ENCODE measurements at regions not wholly inside any gene's neighbourhood (a gene's known extent, or its start where the extent isn't known, plus 50 kb on each side); places are given as distances from the start of the nearest gene placed in this dataset.

DNA sequence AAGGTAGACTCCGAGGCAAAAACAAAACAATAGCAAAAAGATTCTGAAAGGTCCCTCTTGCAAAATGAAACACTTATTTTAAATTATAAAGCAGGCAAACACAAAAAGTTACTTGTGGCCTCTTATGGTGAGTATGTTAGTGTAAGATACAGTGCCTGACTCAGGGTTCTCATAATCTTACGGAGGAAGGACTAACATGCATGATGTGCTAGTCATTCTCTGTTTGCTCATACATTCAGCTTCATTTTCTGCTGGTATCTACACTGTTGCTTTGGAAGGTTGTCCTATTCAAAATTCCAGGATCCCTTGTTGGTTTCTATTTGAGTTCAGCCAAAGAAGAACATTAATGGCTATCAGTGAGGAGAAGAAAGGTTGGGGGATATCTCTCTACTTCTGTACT is 249.1 kb upstream of the FAM47A start:
- TF ChIP-seq POLR2AphosphoS5 (IDR thresholded peaks at IDR 0.05) (no peak), POLR2A (IDR thresholded peaks at IDR 0.05) (no peak)
- TF ChIP-seq, protein P1, sequence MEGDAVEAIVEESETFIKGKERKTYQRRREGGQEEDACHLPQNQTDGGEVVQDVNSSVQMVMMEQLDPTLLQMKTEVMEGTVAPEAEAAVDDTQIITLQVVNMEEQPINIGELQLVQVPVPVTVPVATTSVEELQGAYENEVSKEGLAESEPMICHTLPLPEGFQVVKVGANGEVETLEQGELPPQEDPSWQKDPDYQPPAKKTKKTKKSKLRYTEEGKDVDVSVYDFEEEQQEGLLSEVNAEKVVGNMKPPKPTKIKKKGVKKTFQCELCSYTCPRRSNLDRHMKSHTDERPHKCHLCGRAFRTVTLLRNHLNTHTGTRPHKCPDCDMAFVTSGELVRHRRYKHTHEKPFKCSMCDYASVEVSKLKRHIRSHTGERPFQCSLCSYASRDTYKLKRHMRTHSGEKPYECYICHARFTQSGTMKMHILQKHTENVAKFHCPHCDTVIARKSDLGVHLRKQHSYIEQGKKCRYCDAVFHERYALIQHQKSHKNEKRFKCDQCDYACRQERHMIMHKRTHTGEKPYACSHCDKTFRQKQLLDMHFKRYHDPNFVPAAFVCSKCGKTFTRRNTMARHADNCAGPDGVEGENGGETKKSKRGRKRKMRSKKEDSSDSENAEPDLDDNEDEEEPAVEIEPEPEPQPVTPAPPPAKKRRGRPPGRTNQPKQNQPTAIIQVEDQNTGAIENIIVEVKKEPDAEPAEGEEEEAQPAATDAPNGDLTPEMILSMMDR (IDR thresholded peaks at IDR 0.05 in 8 of 11, conservative IDR thresholded peaks at IDR 0.05 in 3 of 11) = no peak

Measured in spleen (tissue), 7 donors.